ENCODE measurements at regions not wholly inside any gene's neighbourhood (a gene's known extent, or its start where the extent isn't known, plus 50 kb on each side); places are given as distances from the start of the nearest gene placed in this dataset.

GRCh38 chr1:4959216-4959615, 304.8 kb downstream of the AJAP1 start:
- H3K9me3 Mint-ChIP-seq, result peaks cover 3 to 12% (median 8%) of the 10 kb centered on the region in 7 donors
- DNase-seq, result no peak
- no peak overlapping the region for H3K27ac ChIP-seq (ENCODE audit: low read depth in 1 of 2, low read length in 2 of 2)
- no peak overlapping the region for H3K9ac ChIP-seq (ENCODE audit: insufficient read depth, low read length, poor library complexity, severe bottlenecking)
- H3K4me1 ChIP-seq (ENCODE audit: control insufficient read depth in 1 of 2, insufficient read depth in 2 of 2, low read length in 2 of 2), result no peaks in the 10 kb centered on the region
- intact Hi-C loops (cut with micrococcal nuclease), result no loop called here
- no peak for TF ChIP-seq CTCF (IDR thresholded peaks at IDR 0.05)
- H3K4me3 ChIP-seq (replicated peaks in 1 of 3; ENCODE audit: low read depth in 2 of 3, low read length in 3 of 3), result no peak overlapping the region
- H3K4me2 ChIP-seq (replicated peaks; ENCODE audit: extremely low read depth, low read length, poor library complexity, severe bottlenecking), result no peak overlapping the region
- H3K36me3 ChIP-seq (replicated peaks in 1 of 2; ENCODE audit: control insufficient read depth in 1 of 2, insufficient read depth in 2 of 2, low read length in 2 of 2), result no peaks in the 10 kb centered on the region
- H4K20me1 ChIP-seq (ENCODE audit: insufficient read depth, low read length), result no peaks in the 10 kb centered on the region
- H3K79me2 ChIP-seq (ENCODE audit: insufficient read depth, low read length), result no peaks in the 10 kb centered on the region
- peak overlapping the region in 1 of 7 donors; percentile 37 for H3K27ac Mint-ChIP-seq
- no peak overlapping the region for H3K4me3 Mint-ChIP-seq
- WGBS (ENCODE audit: insufficient coverage), result 92% methylated on average over 6 of the region's 6 CpGs
- peaks cover 0 to 6% of the 10 kb centered on the region in 2 donors for H3K9me3 ChIP-seq (replicated peaks in 1 of 2; ENCODE audit: control insufficient read depth in 1 of 2, insufficient read depth in 1 of 2, low read length in 2 of 2)
- no peaks in the 10 kb centered on the region for H3K27me3 ChIP-seq (ENCODE audit: control insufficient read depth in 2 of 2, insufficient read depth in 2 of 2, low read length in 2 of 2)
- no peaks in the 10 kb centered on the region for H3K36me3 Mint-ChIP-seq
- peaks cover 0 to 8% (median 2%) of the 10 kb centered on the region in 3 donors for H3K27me3 Mint-ChIP-seq (ENCODE audit: low read depth in 3 of 3)
- no peak overlapping the region for H2AFZ ChIP-seq (ENCODE audit: insufficient read depth, low read depth, low read length, poor library complexity, severe bottlenecking)
- H3K4me1 Mint-ChIP-seq, result no peaks in the 10 kb centered on the region

- Histone ChIP-seq H3K27ac (ENCODE audit: low read depth in 1 of 2, low read length in 2 of 2) (no peak overlapping the region), H3K9me3 (replicated peaks in 1 of 2; ENCODE audit: control insufficient read depth in 1 of 2, insufficient read depth in 1 of 2, low read length in 2 of 2) (peaks cover 6 to 9% of the 10 kb centered on the region in 2 donors), H3K9ac (ENCODE audit: insufficient read depth, low read length, poor library complexity, severe bottlenecking) (no peak overlapping the region), H3K36me3 (replicated peaks in 1 of 2; ENCODE audit: control insufficient read depth in 1 of 2, insufficient read depth in 2 of 2, low read length in 2 of 2) (no peaks in the 10 kb centered on the region), H2AFZ (ENCODE audit: insufficient read depth, low read depth, low read length, poor library complexity, severe bottlenecking) (no peak overlapping the region), H3K4me3 (replicated peaks in 1 of 3; ENCODE audit: low read depth in 2 of 3, low read length in 3 of 3) (no peak overlapping the region), H3K4me2 (replicated peaks; ENCODE audit: extremely low read depth, low read length, poor library complexity, severe bottlenecking) (no peak overlapping the region), H3K79me2 (ENCODE audit: insufficient read depth, low read length) (no peaks in the 10 kb centered on the region), H3K27me3 (ENCODE audit: control insufficient read depth in 2 of 2, insufficient read depth in 2 of 2, low read length in 2 of 2) (no peaks in the 10 kb centered on the region), H4K20me1 (ENCODE audit: insufficient read depth, low read length) (no peaks in the 10 kb centered on the region), H3K4me1 (ENCODE audit: control insufficient read depth in 1 of 2, insufficient read depth in 2 of 2, low read length in 2 of 2) (no peaks in the 10 kb centered on the region)
- no peaks in the 10 kb centered on the region for H3K4me1 Mint-ChIP-seq
- peaks cover 3 to 15% (median 9%) of the 10 kb centered on the region in 7 donors for H3K9me3 Mint-ChIP-seq
- no peak overlapping the region for H3K27ac Mint-ChIP-seq
- intact Hi-C loops (cut with micrococcal nuclease), result no loop called here
- no peaks in the 10 kb centered on the region for H3K36me3 Mint-ChIP-seq
- no peak overlapping the region for H3K4me3 Mint-ChIP-seq
- H3K27me3 Mint-ChIP-seq (ENCODE audit: low read depth in 3 of 3), result peaks cover 0 to 8% (median 1%) of the 10 kb centered on the region in 3 donors
- 100% methylated on average over 1 of the region's 4 CpGs for WGBS (ENCODE audit: insufficient coverage)
- no peak for DNase-seq
- TF ChIP-seq CTCF (IDR thresholded peaks at IDR 0.05), result no peak
Observed at GRCh38 chr1:4957027-4957426, 302.6 kb downstream of the AJAP1 start.
